K562 (cell line): ENCODE measurements at regions not wholly inside any gene's neighbourhood (a gene's known extent, or its start where the extent isn't known, plus 50 kb on each side); places are given as distances from the start of the nearest gene placed in this dataset.

ENCODE experiments used
- ATAC-seq: fragments of 200-7000 bp; cut with Tn5 transposase; 3 replicates; pipeline ENCODE4 v1.9.1; 2020; ENCODE audit warnings: moderate library complexity
- BruUV-seq: library from RNA; stranded (reverse); fragments of 400-500 nt; replicated peaks from 2 replicates; lab custom pipeline; 2021; lab: Mats Ljungman, UMichigan
- CTCF ChIA-PET: fragments of 300-600 bp; formaldehyde crosslinking; extraction: SDS; loops from one replicate; lab custom pipeline; 2021; ENCODE audit warnings: low intra/inter-chr PET ratio; lab: Yijun Ruan, JAX
- POLR2A ChIA-PET: fragments of 300-600, 350-650 bp; sonication (Branson Sonifier 250); formaldehyde crosslinking; extraction: SDS; loops from one replicate; lab custom pipeline; 2021; ENCODE audit warnings: antibody characterized with exemption, inconsistent platforms; lab: Yijun Ruan, JAX
- DNase-seq, 4 experiments: peaks; one replicate each; pipeline versions ENCODE4 v3.0.0 to v3.0.0-alpha.2; 2011 to 2018; ENCODE audit warnings: low spot score in 3 of 4, mixed read lengths in 3 of 4; ENCODE audit errors: extremely low read depth in 1 of 4
- FAIRE-seq: peaks from 2 replicates; lab custom pipeline; 2011; peaks lifted over from hg19 to GRCh38; lab: Jason Lieb, UNC
- H2AFZ ChIP-seq: 2 replicates; pipeline ENCODE4 v1.6.0; 2011; ENCODE audit warnings: low read depth, low read length, control low read depth, inconsistent platforms
- H3K27ac ChIP-seq: fragments of 200-600 bp; 3 replicates; pipeline ENCODE4 v1.8.0; 2011; ENCODE audit warnings: low read depth, mild to moderate bottlenecking, control low read depth, inconsistent platforms, low read length, moderate library complexity, mixed read lengths; ENCODE audit errors: extremely low read depth
- H3K27me3 ChIP-seq, 2 experiments: fragments of 300-600 bp in 1 of 2; 2 replicates in 1 of 2; 3 replicates in 1 of 2; pipeline versions ENCODE4 v1.6.0 to v1.8.0; 2011; ENCODE audit warnings: inconsistent platforms in 2 of 2, low read length in 2 of 2, mild to moderate bottlenecking in 1 of 2, mixed read lengths in 1 of 2, moderate library complexity in 1 of 2; ENCODE audit not compliant: control insufficient read depth in 2 of 2, insufficient read depth in 2 of 2
- H3K36me3 ChIP-seq: fragments of 300-600 bp; 3 replicates; pipeline ENCODE4 v1.8.0; 2011; ENCODE audit warnings: mild to moderate bottlenecking, low read length, inconsistent platforms; ENCODE audit not compliant: control insufficient read depth, insufficient read depth
- H3K4me1 ChIP-seq, 2 experiments: fragments of 200-600 bp in 1 of 2; replicated peaks in 1 of 2; 2 replicates in 1 of 2; 3 replicates in 1 of 2; pipeline versions ENCODE4 v1.5.1 to v1.8.0; 2011; ENCODE audit warnings: inconsistent platforms in 2 of 2, low read length in 2 of 2, mild to moderate bottlenecking in 1 of 2, mixed read lengths in 1 of 2, moderate library complexity in 1 of 2; ENCODE audit not compliant: control insufficient read depth in 2 of 2, insufficient read depth in 2 of 2
- H3K4me2 ChIP-seq: 2 replicates; pipeline ENCODE4 v1.6.1; 2011; ENCODE audit warnings: low read length, control low read depth, inconsistent platforms, mixed read lengths; ENCODE audit not compliant: insufficient read depth
- H3K4me3 ChIP-seq: fragments of 200-600 bp; sonication (generic), shearing (Covaris generic); 2 replicates; pipeline ENCODE4 v1.5.1; 2016; ENCODE audit warnings: control low read depth, inconsistent platforms
- H3K79me2 ChIP-seq: fragments of 200-600 bp; 3 replicates; pipeline ENCODE4 v1.8.0; 2011; ENCODE audit warnings: low read length, inconsistent platforms; ENCODE audit not compliant: control insufficient read depth, insufficient read depth
- H3K9ac ChIP-seq, 2 experiments: 2 replicates each; pipeline versions ENCODE4 v1.6.0 to v1.6.1; 2011; ENCODE audit warnings: low read depth in 2 of 2, low read length in 2 of 2, control low read depth in 1 of 2, inconsistent platforms in 1 of 2, mild to moderate bottlenecking in 1 of 2, mixed read lengths in 1 of 2; ENCODE audit not compliant: insufficient read depth in 1 of 2
- H3K9me1 ChIP-seq: one replicate; pipeline ENCODE4 v1.6.0; 2011; ENCODE audit warnings: inconsistent platforms, mild to moderate bottlenecking, low read length, moderate library complexity; ENCODE audit not compliant: control insufficient read depth, insufficient read depth
- H3K9me3 ChIP-seq: replicated peaks from 2 replicates; pipeline ENCODE4 v1.5.1; 2011; ENCODE audit warnings: low read depth, low read length, inconsistent platforms; ENCODE audit not compliant: control insufficient read depth, insufficient read depth
- H4K20me1 ChIP-seq: replicated peaks from 2 replicates; pipeline ENCODE4 v1.6.1; 2011; ENCODE audit warnings: low read length, inconsistent platforms, mixed read lengths; ENCODE audit not compliant: control insufficient read depth, insufficient read depth
- HNRNPH1 ChIP-seq: fragments of 200-400 bp; formaldehyde crosslinking; optimal IDR thresholded peaks from 2 replicates; pipeline ENCODE3; 2017; ENCODE audit warnings: low read depth, mild to moderate bottlenecking, low read length, moderate library complexity
- RBM25 ChIP-seq: fragments of 200-400 bp; formaldehyde crosslinking; IDR thresholded peaks from 2 replicates; pipeline ENCODE4 v1.6.1; 2018; ENCODE audit warnings: low read length, low read depth, moderate library complexity; ENCODE audit not compliant: severe bottlenecking
- SPI1 ChIP-seq: IDR thresholded peaks from 2 replicates; pipeline ENCODE4 v1.6.1; 2011; ENCODE audit warnings: low read depth, low read length, control low read depth, borderline replicate concordance
- ZBTB17 ChIP-seq: fragments of 450-650 bp; formaldehyde crosslinking; IDR thresholded peaks from 2 replicates; pipeline ENCODE4 v1.4.0; 2020; ENCODE audit warnings: mild to moderate bottlenecking
- ZNF75A ChIP-seq: fragments of 450-650 bp; formaldehyde crosslinking; IDR thresholded peaks from 2 replicates; pipeline ENCODE4 v1.4.0; 2020; ENCODE audit warnings: mild to moderate bottlenecking
- WGBS: fragments of 100-300 bp; shearing (Covaris generic); methylation state at CpG from one replicate; pipeline ENCODE4 v1.1.6; 2016; ENCODE audit warnings: low coverage, mixed read lengths; ENCODE audit not compliant: insufficient coverage; ENCODE audit errors: missing lambda C conversion rate; 5-methylcytosine and 5-hydroxymethylcytosine counted together
- in situ Hi-C: fragments of 300-500 bp; cut with MboI; formaldehyde crosslinking; loops from 4 replicates; pipeline ENCODE4 v1.15.0; 2018; ENCODE audit warnings: inconsistent platforms, mixed read lengths
- intact Hi-C: fragments of 100-400 bp; cut with micrococcal nuclease; formaldehyde crosslinking; loops from 2 replicates; pipeline ENCODE4 v1.14.2; 2022
- TF ChIP-seq, protein P1 (sequence below): fragments of 200-800 bp; sonication (Bioruptor generic); IDR thresholded peaks from 2 replicates; pipeline ENCODE4 v1.6.1; 2016; ENCODE audit warnings: missing genetic modification characterization, missing compliant biosample characterization

DNA sequence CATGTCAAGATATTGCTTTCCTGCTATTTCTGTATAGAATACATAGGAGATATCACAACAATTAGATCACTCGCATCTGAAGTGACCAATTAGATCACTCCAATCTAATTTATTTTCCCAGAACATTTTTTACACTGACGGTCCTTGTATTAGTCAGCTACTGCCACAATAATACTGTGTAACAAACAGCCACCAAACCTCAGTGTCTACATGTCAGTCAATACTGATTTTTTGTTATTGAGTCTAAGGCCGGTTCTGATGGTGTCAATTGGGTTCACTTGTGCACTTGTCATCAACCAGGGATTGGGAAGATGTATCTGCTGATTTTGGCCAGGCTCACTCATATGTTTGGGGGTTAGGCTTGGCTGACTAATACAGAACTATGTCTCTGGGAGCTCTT lies 275.9 kb upstream of the NFE2L3 start:
- no peak overlapping the region for H3K4me2 ChIP-seq
- H3K79me2 ChIP-seq, result no peaks in the 10 kb centered on the region
- DNase-seq (no peak), ATAC-seq (no peak), FAIRE-seq (no peak)
- intact Hi-C loops (no loop called here), in situ Hi-C loops (loop anchor here (25.0 kb wide), 2 partner anchors 636 to 1286 kb away; partner anchors contain the start of genes HOXA10, HOXA3, HOXA7 and HOXA9)
- no peaks in the 10 kb centered on the region for H4K20me1 ChIP-seq
- H3K4me1 ChIP-seq, result no peaks in the 10 kb centered on the region
- ChIA-PET CTCF (no interaction called here), POLR2A (no interaction called here)
- no peaks in the 10 kb centered on the region for H3K36me3 ChIP-seq
- H2AFZ ChIP-seq, result no peak overlapping the region
- H3K4me3 ChIP-seq, result no peak overlapping the region
- peaks cover 9 to 15% of the 10 kb centered on the region in 2 experiments for H3K27me3 ChIP-seq
- TF ChIP-seq HNRNPH1 (no peak), RBM25 (peak; percentile 34), ZBTB17 (CRISPR knock-in tag) (no peak)
- H3K9me3 ChIP-seq, result peaks cover 3% of the 10 kb centered on the region; the same call in 1 of the 2 replicates
- H3K9ac ChIP-seq, result no peak overlapping the region
- no TSS peak for BruUV-seq
- no peaks in the 10 kb centered on the region for H3K9me1 ChIP-seq
- H3K27ac ChIP-seq, result no peak overlapping the region
- WGBS, result 3% methylated on average over 3 of the region's 3 CpGs

DNA sequence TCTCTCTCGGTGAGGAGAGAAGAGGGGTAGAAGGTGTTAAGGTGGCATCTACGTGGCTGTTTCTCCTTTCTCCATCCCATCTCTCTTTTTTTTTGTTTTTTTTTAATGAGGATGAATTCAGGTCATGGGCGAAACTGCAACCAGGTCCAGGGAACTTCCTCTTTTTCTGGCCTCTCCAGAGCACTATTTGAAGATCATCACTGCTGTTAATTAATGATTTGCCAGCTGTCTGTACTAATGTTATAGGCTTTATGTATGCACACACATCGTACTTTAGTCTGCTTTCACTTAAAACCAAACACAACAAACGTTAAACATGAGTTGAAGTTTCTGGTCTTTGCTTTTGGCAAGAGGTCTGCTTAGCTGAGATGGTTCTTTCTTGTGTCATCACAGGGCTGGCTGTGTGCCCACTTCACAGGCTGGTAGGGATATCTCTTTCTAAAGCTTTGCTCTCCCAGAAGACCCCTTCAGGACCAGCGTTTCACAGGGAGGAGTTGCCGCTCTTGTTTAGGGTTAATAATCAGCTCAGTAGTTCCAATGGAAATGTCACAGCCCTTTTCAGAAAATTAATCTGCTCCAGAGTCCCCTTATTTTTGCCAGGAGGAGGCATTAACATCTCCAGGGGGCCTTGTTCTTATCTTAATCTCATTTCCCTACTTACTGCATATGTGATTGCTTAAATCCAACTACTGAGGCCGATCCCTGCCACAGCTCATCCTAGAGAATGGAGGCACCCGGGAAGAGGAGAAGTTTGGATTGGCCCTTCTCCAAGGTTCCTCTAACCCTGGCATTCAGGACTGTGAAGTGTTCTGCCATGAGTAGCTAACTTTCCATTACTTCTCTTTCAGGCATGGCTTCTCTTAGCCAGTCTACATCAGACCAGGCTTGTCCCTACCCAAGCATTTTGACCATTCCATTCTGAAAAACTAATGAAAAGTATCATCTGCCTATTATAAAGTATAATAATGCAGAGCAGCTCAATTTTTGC lies 273.9 kb upstream of the NFE2L3 start:
- H3K9me3 ChIP-seq, result peaks cover 3% of the 10 kb centered on the region; the same call in 1 of the 2 replicates
- intact Hi-C loops, result no loop called here
- TF ChIP-seq SPI1 (peak; percentile 55), ZNF75A (no peak)
- TF ChIP-seq, protein P1, sequence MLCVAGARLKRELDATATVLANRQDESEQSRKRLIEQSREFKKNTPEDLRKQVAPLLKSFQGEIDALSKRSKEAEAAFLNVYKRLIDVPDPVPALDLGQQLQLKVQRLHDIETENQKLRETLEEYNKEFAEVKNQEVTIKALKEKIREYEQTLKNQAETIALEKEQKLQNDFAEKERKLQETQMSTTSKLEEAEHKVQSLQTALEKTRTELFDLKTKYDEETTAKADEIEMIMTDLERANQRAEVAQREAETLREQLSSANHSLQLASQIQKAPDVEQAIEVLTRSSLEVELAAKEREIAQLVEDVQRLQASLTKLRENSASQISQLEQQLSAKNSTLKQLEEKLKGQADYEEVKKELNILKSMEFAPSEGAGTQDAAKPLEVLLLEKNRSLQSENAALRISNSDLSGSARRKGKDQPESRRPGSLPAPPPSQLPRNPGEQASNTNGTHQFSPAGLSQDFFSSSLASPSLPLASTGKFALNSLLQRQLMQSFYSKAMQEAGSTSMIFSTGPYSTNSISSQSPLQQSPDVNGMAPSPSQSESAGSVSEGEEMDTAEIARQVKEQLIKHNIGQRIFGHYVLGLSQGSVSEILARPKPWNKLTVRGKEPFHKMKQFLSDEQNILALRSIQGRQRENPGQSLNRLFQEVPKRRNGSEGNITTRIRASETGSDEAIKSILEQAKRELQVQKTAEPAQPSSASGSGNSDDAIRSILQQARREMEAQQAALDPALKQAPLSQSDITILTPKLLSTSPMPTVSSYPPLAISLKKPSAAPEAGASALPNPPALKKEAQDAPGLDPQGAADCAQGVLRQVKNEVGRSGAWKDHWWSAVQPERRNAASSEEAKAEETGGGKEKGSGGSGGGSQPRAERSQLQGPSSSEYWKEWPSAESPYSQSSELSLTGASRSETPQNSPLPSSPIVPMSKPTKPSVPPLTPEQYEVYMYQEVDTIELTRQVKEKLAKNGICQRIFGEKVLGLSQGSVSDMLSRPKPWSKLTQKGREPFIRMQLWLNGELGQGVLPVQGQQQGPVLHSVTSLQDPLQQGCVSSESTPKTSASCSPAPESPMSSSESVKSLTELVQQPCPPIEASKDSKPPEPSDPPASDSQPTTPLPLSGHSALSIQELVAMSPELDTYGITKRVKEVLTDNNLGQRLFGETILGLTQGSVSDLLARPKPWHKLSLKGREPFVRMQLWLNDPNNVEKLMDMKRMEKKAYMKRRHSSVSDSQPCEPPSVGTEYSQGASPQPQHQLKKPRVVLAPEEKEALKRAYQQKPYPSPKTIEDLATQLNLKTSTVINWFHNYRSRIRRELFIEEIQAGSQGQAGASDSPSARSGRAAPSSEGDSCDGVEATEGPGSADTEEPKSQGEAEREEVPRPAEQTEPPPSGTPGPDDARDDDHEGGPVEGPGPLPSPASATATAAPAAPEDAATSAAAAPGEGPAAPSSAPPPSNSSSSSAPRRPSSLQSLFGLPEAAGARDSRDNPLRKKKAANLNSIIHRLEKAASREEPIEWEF (CRISPR knock-in tag), result no peak
- TF ChIP-seq, all 486 proteins: peak for 1
- Histone ChIP-seq H3K4me1 (no peaks in the 10 kb centered on the region), H3K36me3 (no peaks in the 10 kb centered on the region), H4K20me1 (no peaks in the 10 kb centered on the region), H3K9ac (no peak overlapping the region), H3K4me3 (no peak overlapping the region), H3K9me1 (no peaks in the 10 kb centered on the region), H3K79me2 (no peaks in the 10 kb centered on the region), H3K27me3 (peaks cover 21 to 27% of the 10 kb centered on the region in 2 experiments), H3K27ac (no peak overlapping the region), H2AFZ (no peak overlapping the region), H3K4me2 (no peak overlapping the region)
- ChIA-PET CTCF (no interaction called here), POLR2A (interaction anchor here (1.0 kb wide), 1 partner anchor 14 kb away, joined by 3 read pairs; no protein-coding TSS in a partner anchor)
- DNase-seq (no peak), ATAC-seq (no peak), FAIRE-seq (no peak)
- BruUV-seq, result no TSS peak
- WGBS, result 2% methylated on average over 9 of the region's 9 CpGs
- in situ Hi-C loops, result loop anchor here (25.0 kb wide), 2 partner anchors 634 to 1284 kb away; partner anchors contain the start of genes HOXA10, HOXA3, HOXA7 and HOXA9
